Mesendoderm (in vitro differentiated cells): ENCODE measurements at regions not wholly inside any gene's neighbourhood (a gene's known extent, or its start where the extent isn't known, plus 50 kb on each side); places are given as distances from the start of the nearest gene placed in this dataset.
"Not testable (repeated sequence)": the region's sequence is repeated elsewhere in the genome, so short reads cannot be mapped to it uniquely, and the experiment has no call there.

Experiments used
- DNase-seq: peaks from one replicate; pipeline ENCODE4 v3.0.0; 2013
- H2AK5ac ChIP-seq: 2 replicates; pipeline ENCODE4 v1.6.1; 2013; ENCODE audit warnings: low read length, inconsistent platforms
- H2BK120ac ChIP-seq: 2 replicates; pipeline ENCODE4 v1.6.1; 2013; ENCODE audit warnings: low read depth, mild to moderate bottlenecking, low read length, moderate library complexity, mixed read lengths
- H2BK15ac ChIP-seq: replicated peaks from 2 replicates; pipeline ENCODE4 v1.6.1; 2013; ENCODE audit warnings: low read depth, mild to moderate bottlenecking, moderate library complexity
- H2BK5ac ChIP-seq: 2 replicates; pipeline ENCODE4 v1.6.1; 2013; ENCODE audit warnings: low read length, inconsistent platforms
- H3K18ac ChIP-seq: 2 replicates; pipeline ENCODE4 v1.6.1; 2013; ENCODE audit warnings: mild to moderate bottlenecking, low read length, mixed read lengths
- H3K23ac ChIP-seq: one replicate; pipeline ENCODE4 v1.6.1; 2013; ENCODE audit warnings: low read length
- H3K27ac ChIP-seq: 2 replicates; pipeline ENCODE4 v1.5.1; 2013; ENCODE audit warnings: low read depth, mild to moderate bottlenecking, inconsistent platforms, low read length, moderate library complexity
- H3K27me3 ChIP-seq: 2 replicates; pipeline ENCODE4 v1.6.1; 2013; ENCODE audit warnings: low read length, control low read depth, mild to moderate bottlenecking, inconsistent platforms; ENCODE audit not compliant: insufficient read depth, poor library complexity
- H3K36me3 ChIP-seq: 2 replicates; pipeline ENCODE4 v1.6.1; 2013; ENCODE audit warnings: low read length, inconsistent platforms; ENCODE audit not compliant: control insufficient read depth, insufficient read depth
- H3K4ac ChIP-seq: one replicate; pipeline ENCODE4 v1.6.1; 2013; ENCODE audit warnings: low read depth, mild to moderate bottlenecking, low read length, moderate library complexity
- H3K4me1 ChIP-seq: 2 replicates; pipeline ENCODE4 v1.6.1; 2013; ENCODE audit warnings: low read depth, low read length, inconsistent platforms; ENCODE audit not compliant: control insufficient read depth
- H3K4me2 ChIP-seq: 2 replicates; pipeline ENCODE4 v1.6.1; 2013; ENCODE audit warnings: low read length
- H3K4me3 ChIP-seq: 2 replicates; pipeline ENCODE4 v1.5.1; 2013; ENCODE audit warnings: mild to moderate bottlenecking, low read length
- H3K56ac ChIP-seq: one replicate; pipeline ENCODE4 v1.6.1; 2013; ENCODE audit warnings: low read length
- H3K79me1 ChIP-seq: 2 replicates; pipeline ENCODE4 v1.6.1; 2013; ENCODE audit warnings: low read length, inconsistent platforms
- H3K79me2 ChIP-seq: 2 replicates; pipeline ENCODE4 v1.6.1; 2013; ENCODE audit warnings: mild to moderate bottlenecking, low read length; ENCODE audit not compliant: control insufficient read depth, insufficient read depth
- H3K9ac ChIP-seq: 2 replicates; pipeline ENCODE4 v1.6.1; 2013; ENCODE audit warnings: low read length, inconsistent platforms
- H4K5ac ChIP-seq: one replicate; pipeline ENCODE4 v1.6.1; 2013; ENCODE audit warnings: low read length
- H4K8ac ChIP-seq: one replicate; pipeline ENCODE4 v1.6.1; 2013; ENCODE audit warnings: low read depth, mild to moderate bottlenecking, control low read depth, low read length, moderate library complexity
- WGBS: extraction: QIAGEN DNeasy Blood & Tissue Kit; methylation state at CpG from one replicate; pipeline ENCODE4 v1.1.7; 2013; ENCODE audit warnings: low lambda C conversion rate, missing lambda C conversion rate; ENCODE audit not compliant: insufficient coverage; ENCODE audit errors: extremely low coverage; 5-methylcytosine and 5-hydroxymethylcytosine counted together

DNA sequence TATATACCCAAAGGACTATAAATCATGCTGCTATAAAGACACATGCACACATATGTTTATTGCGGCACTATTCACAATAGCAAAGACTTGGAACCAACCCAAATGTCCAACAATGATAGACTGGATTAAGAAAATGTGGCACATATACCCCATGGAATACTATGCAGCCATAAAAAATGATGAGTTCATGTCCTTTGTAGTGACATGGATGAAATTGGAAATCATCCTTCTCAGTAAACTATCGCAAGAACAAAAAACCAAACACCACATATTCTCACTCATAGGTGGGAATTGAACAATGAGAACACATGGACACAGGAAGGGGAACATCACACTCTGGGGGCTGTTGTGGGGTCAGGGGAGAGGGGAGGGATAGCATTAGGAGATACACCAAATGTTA lies 165.7 kb upstream of the KCNJ15 start:
- H3K36me3 ChIP-seq, H3K4me3 ChIP-seq, H2AK5ac ChIP-seq, H2BK120ac ChIP-seq, H3K23ac ChIP-seq, H3K4me1 ChIP-seq, H3K56ac ChIP-seq, H4K5ac ChIP-seq, H3K79me2 ChIP-seq, H3K27me3 ChIP-seq, H2BK15ac ChIP-seq, H3K27ac ChIP-seq, H4K8ac ChIP-seq, DNase-seq, H3K18ac ChIP-seq, H3K9ac ChIP-seq, H2BK5ac ChIP-seq, H3K4me2 ChIP-seq, H3K79me1 ChIP-seq, H3K4ac ChIP-seq: not testable (repeated sequence)
- WGBS = no CpG with 5 or more reads among the region's 2 CpGs

- H3K4me3 ChIP-seq = no peak overlapping the region
Measured at GRCh38 chr21:38092051-38092450, 164.7 kb upstream of the KCNJ15 start.

GRCh38 chr21:38095220-38095619 lies 161.6 kb upstream of the KCNJ15 start:
- Histone ChIP-seq H3K27ac (no peak overlapping the region), H2BK120ac (no peak overlapping the region), H2BK5ac (no peak overlapping the region), H3K79me2 (no peaks in the 10 kb centered on the region), H3K4me1 (no peaks in the 10 kb centered on the region), H3K27me3 (no peaks in the 10 kb centered on the region), H3K4me2 (no peak overlapping the region), H2AK5ac (no peak overlapping the region), H4K5ac (no peak overlapping the region), H3K18ac (no peak overlapping the region), H3K4ac (no peak overlapping the region), H3K36me3 (no peaks in the 10 kb centered on the region), H3K79me1 (no peaks in the 10 kb centered on the region), H3K56ac (no peak overlapping the region), H3K4me3 (no peak overlapping the region), H4K8ac (no peak overlapping the region), H3K23ac (no peak overlapping the region), H3K9ac (no peak overlapping the region), H2BK15ac (no peak overlapping the region)
- WGBS = no CpG with 5 or more reads among the region's 5 CpGs
- no peak for DNase-seq

More at GRCh38 chr21:38092051-38092450, 164.7 kb upstream of the KCNJ15 start:
- no peak overlapping the region for H4K5ac ChIP-seq
- no peak for DNase-seq
- no peaks in the 10 kb centered on the region for H3K79me2 ChIP-seq
- H2BK120ac ChIP-seq = no peak overlapping the region
- H3K79me1 ChIP-seq = no peaks in the 10 kb centered on the region
- no peak overlapping the region for H3K4me2 ChIP-seq
- no peak overlapping the region for H3K18ac ChIP-seq
- H3K36me3 ChIP-seq = no peaks in the 10 kb centered on the region
- no peaks in the 10 kb centered on the region for H3K27me3 ChIP-seq
- H3K4ac ChIP-seq = no peak overlapping the region
- no CpG with 5 or more reads among the region's 6 CpGs for WGBS
- no peak overlapping the region for H3K9ac ChIP-seq
- no peak overlapping the region for H3K27ac ChIP-seq
- H3K56ac ChIP-seq = no peak overlapping the region
- no peak overlapping the region for H2AK5ac ChIP-seq
- no peak overlapping the region for H3K23ac ChIP-seq
- no peak overlapping the region for H2BK15ac ChIP-seq
- H3K4me1 ChIP-seq = no peaks in the 10 kb centered on the region
- H4K8ac ChIP-seq = no peak overlapping the region
- H2BK5ac ChIP-seq = no peak overlapping the region

GRCh38 chr21:38097789-38098188 lies 159.0 kb upstream of the KCNJ15 start:
- no peak overlapping the region for H3K56ac ChIP-seq
- H3K9ac ChIP-seq = no peak overlapping the region
- no peak overlapping the region for H4K5ac ChIP-seq
- H3K4me3 ChIP-seq = no peak overlapping the region
- no peak overlapping the region for H3K4me2 ChIP-seq
- no peak overlapping the region for H3K23ac ChIP-seq
- no peak overlapping the region for H2BK5ac ChIP-seq
- DNase-seq = no peak
- no peak overlapping the region for H3K4ac ChIP-seq
- H3K27ac ChIP-seq = no peak overlapping the region
- H3K18ac ChIP-seq = no peak overlapping the region
- H3K79me1 ChIP-seq = no peaks in the 10 kb centered on the region
- H3K4me1 ChIP-seq = no peaks in the 10 kb centered on the region
- H3K27me3 ChIP-seq = no peaks in the 10 kb centered on the region
- no peaks in the 10 kb centered on the region for H3K79me2 ChIP-seq
- H2AK5ac ChIP-seq = no peak overlapping the region
- H2BK120ac ChIP-seq = no peak overlapping the region
- H2BK15ac ChIP-seq = no peak overlapping the region
- H4K8ac ChIP-seq = no peak overlapping the region
- no peaks in the 10 kb centered on the region for H3K36me3 ChIP-seq

GRCh38 chr21:38112219-38112789 lies 144.5 kb upstream of the KCNJ15 start:
- no peak overlapping the region for H2BK5ac ChIP-seq
- no peak overlapping the region for H2AK5ac ChIP-seq
- no peaks in the 10 kb centered on the region for H3K79me1 ChIP-seq
- no peak overlapping the region for H3K23ac ChIP-seq
- no peaks in the 10 kb centered on the region for H3K79me2 ChIP-seq
- no peak overlapping the region for H3K18ac ChIP-seq
- H4K5ac ChIP-seq = no peak overlapping the region
- no peak overlapping the region for H3K4me3 ChIP-seq
- no peaks in the 10 kb centered on the region for H3K27me3 ChIP-seq
- WGBS = no CpG with 5 or more reads among the region's 3 CpGs
- H2BK120ac ChIP-seq = no peak overlapping the region
- H3K4ac ChIP-seq = no peak overlapping the region
- H3K56ac ChIP-seq = no peak overlapping the region
- no peak overlapping the region for H3K9ac ChIP-seq
- H3K4me2 ChIP-seq = no peak overlapping the region
- no peak overlapping the region for H3K27ac ChIP-seq
- H3K4me1 ChIP-seq = no peaks in the 10 kb centered on the region
- no peaks in the 10 kb centered on the region for H3K36me3 ChIP-seq
- DNase-seq = no peak
- H2BK15ac ChIP-seq = no peak overlapping the region
- H4K8ac ChIP-seq = no peak overlapping the region

GRCh38 chr21:38114717-38115333 lies 142.0 kb upstream of the KCNJ15 start:
- no peak overlapping the region for H3K4me2 ChIP-seq
- no peaks in the 10 kb centered on the region for H3K79me1 ChIP-seq
- H3K36me3 ChIP-seq = no peaks in the 10 kb centered on the region
- no peak overlapping the region for H3K27ac ChIP-seq
- H2AK5ac ChIP-seq = no peak overlapping the region
- no peak overlapping the region for H2BK15ac ChIP-seq
- 100% methylated on average over 1 of the region's 2 CpGs for WGBS
- DNase-seq = peak; percentile 28
- no peak overlapping the region for H2BK5ac ChIP-seq
- H3K4me3 ChIP-seq = no peak overlapping the region
- no peak overlapping the region for H4K8ac ChIP-seq
- H3K4me1 ChIP-seq = no peaks in the 10 kb centered on the region
- H3K56ac ChIP-seq = no peak overlapping the region
- no peak overlapping the region for H3K9ac ChIP-seq
- no peak overlapping the region for H4K5ac ChIP-seq
- no peak overlapping the region for H2BK120ac ChIP-seq
- H3K18ac ChIP-seq = no peak overlapping the region
- H3K27me3 ChIP-seq = no peaks in the 10 kb centered on the region
- H3K79me2 ChIP-seq = no peaks in the 10 kb centered on the region
- H3K23ac ChIP-seq = peak overlapping the region; percentile 20
- H3K4ac ChIP-seq = no peak overlapping the region
